Right ventricle myocardium inferior (tissue), 1 donor: ENCODE measurements at regions not wholly inside any gene's neighbourhood (a gene's known extent, or its start where the extent isn't known, plus 50 kb on each side); places are given as distances from the start of the nearest gene placed in this dataset.

Experiments
- ATAC-seq: fragments of 200-7000 bp; cut with Tn5 transposase; one replicate; pipeline ENCODE4 v1.9.1; 2020; ENCODE audit warnings: mild to moderate bottlenecking, moderate library complexity
- DNase-seq: peaks from one replicate; pipeline ENCODE4 v3.0.0; 2021; ENCODE audit errors: missing footprints
- intact Hi-C: fragments of 100-400 bp; cut with DNase I; formaldehyde crosslinking; loops from one replicate; pipeline ENCODE4 v1.11.0; 2022
- donor health status: DM: no; HTN: yes; CAD: no; lungs with severe emphysema.

DNA sequence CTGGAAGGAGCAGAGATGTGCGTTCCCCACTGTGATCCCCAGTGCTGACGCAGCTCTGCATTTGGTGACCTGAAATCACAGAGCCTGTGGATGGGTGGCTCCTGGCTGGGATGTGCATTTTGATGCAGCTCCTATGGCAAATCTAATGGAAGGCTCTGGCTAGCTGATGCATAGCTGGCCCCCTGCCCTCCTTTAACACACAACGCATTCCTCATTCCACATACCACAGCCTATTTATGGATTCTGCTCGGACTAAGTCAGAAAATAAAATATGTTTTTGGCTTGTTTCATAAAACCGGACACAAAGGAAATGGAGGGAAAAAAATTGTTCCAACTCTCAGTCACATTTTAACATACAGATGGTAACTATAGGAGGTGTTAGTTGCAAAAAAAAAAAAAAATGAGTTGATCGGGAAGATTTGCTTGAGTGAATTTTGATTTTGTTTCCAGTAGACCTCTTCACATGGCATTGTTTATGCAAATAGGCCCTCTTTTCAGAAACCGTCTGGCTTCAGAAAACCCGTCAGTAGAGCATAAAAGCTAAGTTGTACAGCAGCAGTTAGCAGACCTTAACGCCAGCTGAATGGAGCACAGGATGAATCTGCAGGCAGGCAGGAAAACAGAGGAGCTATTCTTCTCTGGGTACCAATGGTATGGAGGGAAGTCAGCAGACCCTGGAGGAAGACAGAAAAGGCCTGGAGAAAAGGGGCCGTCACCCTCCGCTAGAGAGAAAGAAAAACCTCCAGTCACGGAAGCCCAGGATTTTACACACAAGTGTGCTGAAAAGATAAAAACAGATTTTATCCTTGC, 215.4 kb downstream of the HDGFL1 start:
- ATAC-seq (no peak), DNase-seq (no peak)

DNA sequence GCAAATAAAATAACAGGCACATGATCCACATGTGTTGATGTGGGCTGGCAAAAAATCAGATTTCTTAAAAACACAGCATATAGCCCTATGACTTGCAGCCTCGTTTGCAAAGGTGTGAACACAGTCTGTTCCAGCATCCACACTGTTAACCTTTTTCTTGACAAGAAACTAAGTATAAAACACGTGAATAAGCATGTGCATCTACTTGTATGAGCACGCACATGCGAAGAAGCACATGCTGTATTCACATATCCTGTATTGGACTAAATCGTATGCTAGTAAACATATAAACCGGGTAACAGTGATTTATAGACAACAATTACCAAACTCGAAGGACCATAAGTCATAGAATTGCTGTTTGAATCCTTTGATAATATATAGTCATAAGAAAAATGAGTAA, 218.7 kb downstream of the HDGFL1 start:
- ATAC-seq (no peak), DNase-seq (no peak)
- intact Hi-C loops: no loop called here

More for the DNA sequence above, 215.4 kb downstream of the HDGFL1 start:
- intact Hi-C loops: no loop called here

DNA sequence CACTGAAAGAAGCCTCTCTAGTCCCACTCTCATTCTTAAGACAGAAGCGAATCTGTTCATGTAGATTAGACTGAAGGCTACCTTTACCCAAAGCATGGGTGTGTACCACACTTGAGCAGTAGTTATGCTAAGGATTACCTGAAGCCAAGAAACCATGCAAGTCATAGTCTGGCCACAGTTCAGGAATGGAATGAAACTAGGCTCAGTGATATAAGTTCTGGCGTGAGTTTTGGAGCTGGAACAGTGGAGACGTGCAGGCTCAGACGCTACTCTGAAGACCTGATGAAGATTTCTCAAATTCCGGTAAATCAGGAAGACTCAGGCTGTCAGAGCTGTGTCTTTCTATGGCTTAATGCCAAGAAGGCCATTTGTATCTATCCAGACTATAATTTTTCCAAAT, 219.9 kb downstream of the HDGFL1 start:
- DNase-seq: no peak
- no peak for ATAC-seq
- intact Hi-C loops: no loop called here

DNA sequence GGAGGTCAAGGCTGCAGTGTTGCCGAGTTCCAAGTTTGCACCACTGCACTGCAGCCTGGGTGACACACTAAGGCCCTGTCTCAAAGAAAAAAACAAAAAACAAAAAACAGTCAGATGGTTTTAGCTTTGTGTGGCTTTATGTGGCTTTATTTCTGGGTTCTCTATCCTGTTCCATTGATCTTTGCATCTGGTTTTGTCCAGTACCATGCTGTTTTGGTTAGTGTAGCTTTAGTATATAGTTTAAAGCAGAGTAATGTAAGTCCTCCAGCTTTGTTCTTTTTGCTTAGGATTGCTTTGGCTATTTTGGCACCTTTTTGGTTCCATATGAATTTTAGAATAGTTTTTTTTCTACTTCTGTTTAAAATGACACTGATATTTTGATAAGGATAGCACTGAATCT, 225.5 kb downstream of the HDGFL1 start:
- no peak for DNase-seq
- intact Hi-C loops: no loop called here
- ATAC-seq: no peak

DNA sequence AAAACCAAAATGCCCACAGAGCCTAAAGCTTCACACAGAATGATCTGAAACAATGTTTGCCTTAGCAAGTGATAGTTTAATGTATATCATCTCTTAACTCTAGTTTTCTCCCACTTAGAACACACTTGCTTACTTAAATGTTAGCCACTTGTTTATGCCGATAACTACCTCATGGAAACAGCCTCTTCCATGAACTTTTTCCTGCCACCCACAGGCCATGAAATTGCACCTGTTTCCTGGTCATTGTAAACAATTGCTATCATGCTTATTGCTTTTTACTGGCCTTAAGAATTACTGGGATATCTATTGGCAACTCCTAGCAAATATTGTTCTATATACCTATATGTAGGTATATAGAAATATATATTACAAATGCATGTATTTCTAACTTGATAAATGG, 231.1 kb downstream of the HDGFL1 start:
- intact Hi-C loops: no loop called here
- DNase-seq (no peak), ATAC-seq (no peak)

DNA sequence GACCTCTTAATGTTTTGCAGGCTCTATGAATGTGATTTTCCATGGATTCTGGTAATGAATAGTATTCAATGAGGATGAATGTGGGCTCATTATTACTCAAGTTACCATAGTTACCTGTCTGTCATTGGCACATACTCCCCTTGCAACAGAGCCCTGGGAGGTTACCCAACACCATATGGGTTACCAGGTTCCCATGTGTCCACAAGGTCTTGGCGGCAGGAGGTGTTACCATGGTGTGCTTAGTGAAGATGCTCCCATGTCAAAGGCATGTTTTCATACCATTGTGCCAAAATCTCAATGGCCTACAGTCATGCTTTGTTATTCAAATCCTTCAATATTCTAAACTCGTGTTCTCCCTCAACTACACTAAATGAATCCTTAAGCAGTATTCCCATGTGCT, 232.5 kb downstream of the HDGFL1 start:
- intact Hi-C loops: no loop called here
- DNase-seq (no peak), ATAC-seq (no peak)

DNA sequence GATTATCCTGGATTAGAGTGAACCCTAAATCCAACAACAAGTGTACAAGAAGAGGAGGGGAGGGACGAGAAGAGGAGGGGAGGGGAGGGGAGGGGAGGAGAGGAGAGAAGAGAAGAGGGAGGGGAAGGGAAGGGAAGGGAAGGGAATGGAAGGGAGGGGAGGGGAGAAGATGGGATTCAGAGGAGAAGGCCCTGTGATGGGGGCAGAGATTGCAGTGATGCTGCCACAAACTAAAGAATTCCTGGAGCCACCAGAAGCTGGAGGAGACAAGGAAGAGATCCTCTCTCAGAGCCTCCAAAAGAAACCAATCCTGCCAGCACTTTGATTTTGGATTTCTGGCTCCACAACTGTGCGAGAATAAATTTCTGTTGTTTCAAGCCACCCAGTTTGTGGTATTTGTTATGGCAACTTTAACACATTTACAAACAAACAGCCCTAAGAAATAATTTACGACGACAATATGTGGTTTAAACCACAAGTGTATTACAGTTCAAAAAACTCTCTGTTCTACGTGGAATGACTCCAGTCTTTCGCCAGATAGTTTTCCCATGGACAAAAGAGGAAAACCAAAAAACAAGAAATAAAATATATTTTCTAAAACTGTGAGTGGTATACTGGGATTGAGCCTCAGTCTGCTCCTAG, 235.4 kb downstream of the HDGFL1 start:
- no peak for ATAC-seq
- DNase-seq: no peak
- intact Hi-C loops: no loop called here

DNA sequence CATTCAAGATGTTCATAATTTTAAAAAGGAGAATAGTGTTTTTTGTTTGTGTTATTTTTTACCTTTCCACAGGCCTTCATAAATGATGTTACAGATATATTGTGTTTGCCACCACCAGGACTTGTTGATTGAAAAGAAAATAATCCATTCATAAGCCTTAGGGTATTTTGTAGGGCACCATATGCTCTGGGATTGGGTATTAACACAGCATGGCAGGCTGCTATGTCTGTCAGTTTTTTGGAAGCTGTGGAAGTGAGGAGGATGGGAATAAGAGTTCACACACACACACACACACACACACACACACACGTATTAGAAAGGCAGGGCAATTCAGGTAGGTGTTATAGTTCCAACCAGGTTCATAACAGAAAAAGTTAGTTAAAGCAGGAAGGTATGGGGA, 237.9 kb downstream of the HDGFL1 start:
- DNase-seq: no peak
- no peak for ATAC-seq
- intact Hi-C loops: no loop called here

DNA sequence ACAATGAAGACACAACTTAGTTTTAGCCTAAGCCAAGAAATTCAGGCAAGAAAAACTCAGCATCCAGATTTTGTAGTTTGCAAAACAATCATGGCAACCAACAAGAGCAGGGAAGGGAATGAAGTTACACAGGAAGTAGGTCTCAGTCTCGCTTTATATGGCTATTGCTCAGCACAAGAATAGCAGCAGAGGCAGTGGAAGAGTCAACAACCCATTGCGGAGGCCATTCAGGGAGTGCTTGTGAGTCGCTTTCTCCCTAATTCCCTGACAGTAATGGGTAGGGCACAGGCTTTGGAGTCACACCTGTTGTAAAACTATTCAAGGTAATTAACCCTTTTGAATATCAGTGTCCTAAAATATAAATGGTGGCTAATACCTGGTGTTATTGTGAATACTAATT, 238.5 kb downstream of the HDGFL1 start:
- DNase-seq (no peak), ATAC-seq (no peak)
- intact Hi-C loops: no loop called here

DNA sequence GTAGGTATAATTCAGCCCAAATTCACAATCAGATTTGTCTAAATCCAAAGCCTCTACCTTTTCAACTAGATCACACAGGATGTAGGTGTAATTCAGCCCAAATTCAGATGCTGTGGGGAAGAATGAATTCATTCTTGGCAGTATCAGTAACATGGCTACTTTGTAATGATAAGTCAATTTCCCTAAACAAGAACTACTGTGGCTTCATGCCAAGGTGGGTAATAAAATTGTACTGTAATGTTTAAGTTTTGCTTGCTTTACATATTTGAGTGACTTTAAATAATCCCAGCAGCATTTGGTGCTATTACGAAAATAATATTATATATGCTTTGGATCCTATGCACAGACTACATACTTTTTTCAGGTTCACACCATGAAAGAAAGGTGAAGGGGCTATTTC, 239.1 kb downstream of the HDGFL1 start:
- intact Hi-C loops: no loop called here
- no peak for DNase-seq
- ATAC-seq: no peak

DNA sequence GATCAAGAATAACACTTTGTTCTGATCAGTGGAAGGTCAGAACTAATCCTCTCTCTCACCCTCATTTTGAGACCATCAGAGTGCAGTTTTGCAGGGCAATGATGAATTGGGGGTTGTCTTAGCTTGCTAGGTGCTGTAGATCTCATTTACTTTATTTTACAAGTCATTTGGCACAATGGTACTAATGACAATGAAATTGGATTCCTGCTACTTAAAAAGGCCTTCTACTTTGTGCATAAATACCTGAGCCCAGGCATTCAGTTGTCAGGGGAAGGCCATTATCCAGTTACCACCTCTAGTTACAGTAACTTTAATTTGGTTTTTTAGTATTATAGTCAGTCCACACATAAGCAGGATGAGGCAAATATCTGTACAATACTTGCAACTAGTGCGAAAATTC, 240.0 kb downstream of the HDGFL1 start:
- intact Hi-C loops: no loop called here
- ATAC-seq (no peak), DNase-seq (no peak)

DNA sequence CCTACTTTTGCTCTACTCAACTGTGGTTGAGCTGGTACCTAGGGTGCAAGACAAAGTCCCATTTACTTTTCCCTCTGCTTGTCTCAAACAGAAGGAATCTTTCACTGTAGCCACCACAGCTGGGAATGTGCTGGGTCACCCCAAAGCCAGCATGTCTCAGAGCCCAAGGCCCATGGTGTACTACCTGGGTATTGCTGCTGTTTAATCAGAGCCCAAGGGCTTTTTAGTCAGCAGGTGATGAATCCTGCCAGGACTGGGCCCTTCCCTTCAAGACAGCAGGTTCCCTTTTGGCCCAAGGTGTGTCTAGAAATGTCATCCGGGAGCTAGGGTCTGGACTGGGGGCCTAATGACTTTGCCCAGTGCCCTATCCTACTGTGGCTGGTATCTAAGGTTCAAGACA, 249.8 kb downstream of the HDGFL1 start:
- ATAC-seq: no peak
- no peak for DNase-seq
- intact Hi-C loops: no loop called here

DNA sequence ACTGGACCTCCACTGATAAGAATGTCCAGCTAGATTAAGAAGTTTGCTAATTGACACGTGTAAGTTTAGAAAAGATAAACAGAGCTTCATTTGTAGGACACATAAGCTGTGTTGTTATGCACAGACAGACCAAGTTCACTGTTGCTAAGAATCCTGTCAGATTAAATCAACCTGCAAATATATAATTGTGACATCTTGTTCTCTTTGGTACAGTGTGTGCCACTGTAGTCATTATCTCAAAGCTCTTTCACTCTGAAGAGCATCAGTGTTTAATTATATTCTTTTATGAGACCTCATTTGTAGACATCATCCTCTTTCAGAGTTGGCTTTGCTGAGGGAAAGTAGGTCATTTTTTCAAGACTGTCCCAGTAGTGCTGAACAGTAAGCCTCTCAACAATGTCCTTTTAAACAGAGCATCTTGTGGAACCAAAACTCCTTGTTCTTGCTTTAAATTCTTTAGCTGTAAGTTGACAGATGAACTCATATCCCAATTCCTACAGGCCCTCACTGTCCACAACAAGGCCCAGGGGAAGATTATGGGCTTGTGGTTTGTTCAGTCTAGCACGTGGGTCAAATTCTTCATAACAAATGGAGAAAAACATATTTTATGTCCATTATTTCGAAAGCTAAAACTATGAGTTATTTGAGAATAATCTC, 252.4 kb downstream of the HDGFL1 start:
- ATAC-seq (peak; percentile 81), DNase-seq (no peak)
- intact Hi-C loops: loop anchor here (10.0 kb wide), 2 partner anchors 677 to 1227 kb away; partner anchors contain the start of gene SOX4

DNA sequence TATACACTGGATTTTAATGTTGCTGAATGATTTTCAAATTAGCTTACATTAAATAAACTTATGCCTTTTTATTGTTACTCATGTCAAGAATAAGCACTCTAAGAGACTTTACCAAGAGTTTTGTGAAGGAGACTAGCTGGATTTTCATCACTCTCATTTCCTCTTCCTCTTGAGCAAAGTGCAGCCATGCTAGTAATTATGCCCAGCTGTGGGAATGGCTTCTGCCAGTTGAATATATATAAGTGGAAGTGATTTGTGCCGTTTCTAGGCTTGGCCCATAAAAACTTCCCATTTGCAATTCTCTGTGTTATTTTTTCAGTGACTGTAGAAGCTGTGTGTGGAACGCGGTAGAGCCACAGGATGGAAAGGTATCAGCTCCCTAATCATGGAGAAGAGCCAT, 255.8 kb downstream of the HDGFL1 start:
- DNase-seq (no peak), ATAC-seq (no peak)
- intact Hi-C loops: loop anchor here (5.0 to 10.0 kb wide), 3 partner anchors 622 to 1230 kb away; partner anchors contain the start of gene SOX4

DNA sequence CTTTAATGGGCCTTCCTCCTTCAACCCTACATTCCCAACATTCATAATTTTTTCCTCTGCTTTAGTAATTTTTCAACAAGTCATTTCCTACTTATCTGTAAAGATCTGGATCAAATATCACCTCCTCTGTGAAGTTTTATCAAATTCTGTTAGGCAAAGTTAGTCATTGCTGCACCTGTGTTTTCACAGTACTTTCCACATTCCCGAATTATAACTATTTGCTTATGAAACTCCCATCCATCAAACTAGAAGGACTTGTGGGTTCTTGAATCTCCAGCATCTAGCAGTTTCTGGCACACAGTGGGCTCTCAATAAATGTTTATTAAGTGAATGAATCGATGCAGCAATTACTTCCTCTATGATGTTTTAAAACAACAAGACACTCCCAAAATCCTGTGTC, 257.6 kb downstream of the HDGFL1 start:
- DNase-seq (no peak), ATAC-seq (no peak)
- intact Hi-C loops: loop anchor here (5.0 to 10.0 kb wide), 3 partner anchors 620 to 1232 kb away; partner anchors contain the start of gene SOX4

DNA sequence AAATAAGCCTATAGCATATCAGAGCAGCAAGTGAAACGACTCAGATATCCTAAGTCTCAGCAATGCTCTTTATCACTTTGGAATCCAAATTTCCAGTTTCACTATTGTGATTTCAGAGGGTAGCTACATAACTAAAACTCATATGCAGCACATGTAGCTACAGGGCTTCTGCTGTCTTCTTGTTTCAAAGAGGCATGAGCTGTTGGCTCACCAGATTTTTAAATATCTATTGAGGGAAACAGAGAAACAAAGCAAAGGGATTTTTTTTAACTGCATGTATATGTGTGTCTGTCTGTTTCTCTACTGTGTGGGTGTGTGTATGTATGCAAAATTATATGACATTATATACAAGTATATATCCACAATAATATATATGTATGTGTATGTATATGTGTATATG, 258.4 kb downstream of the HDGFL1 start:
- intact Hi-C loops: loop anchor here (5.0 to 10.0 kb wide), 3 partner anchors 620 to 1233 kb away; partner anchors contain the start of gene SOX4
- DNase-seq: no peak
- no peak for ATAC-seq

DNA sequence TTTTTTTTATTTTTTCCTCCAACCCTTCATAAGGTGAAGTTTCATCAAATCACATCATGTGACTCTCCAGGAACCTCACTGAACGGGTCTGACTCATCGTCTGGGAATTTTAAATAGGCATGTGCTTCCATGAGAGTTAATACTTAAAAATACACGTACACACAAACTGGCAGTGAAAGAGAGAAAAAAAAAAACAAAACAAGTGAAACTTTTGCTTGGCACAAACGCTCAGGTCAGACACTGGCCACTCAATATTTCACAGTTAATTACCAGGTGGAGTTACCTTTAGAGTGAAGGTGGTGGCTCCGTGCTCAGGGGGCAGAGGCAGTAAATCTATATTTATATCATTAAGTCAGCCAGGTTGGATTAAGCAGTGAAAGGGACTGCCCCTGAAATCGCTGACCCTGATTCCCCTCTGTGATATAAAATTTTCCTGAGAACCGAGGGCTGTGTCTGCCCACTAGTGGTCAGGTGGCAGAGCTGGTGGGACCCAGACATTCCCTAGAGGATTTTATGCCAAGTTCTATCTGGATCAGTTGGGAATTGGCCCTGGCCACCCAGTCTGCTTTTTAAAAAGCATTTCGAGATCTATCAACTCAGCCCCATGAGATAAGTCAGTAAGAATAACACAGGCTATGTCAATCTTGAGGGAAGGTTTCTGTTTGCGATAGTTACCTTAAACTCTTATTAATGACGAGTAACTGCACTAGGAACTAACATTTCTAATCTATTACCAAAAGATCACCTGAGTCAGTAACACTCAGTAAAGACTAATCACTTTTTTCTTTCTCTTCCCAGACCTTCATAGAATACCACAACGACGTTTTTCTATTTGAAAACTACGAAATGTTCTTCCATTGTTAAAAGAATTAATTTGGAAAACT, 259.1 kb downstream of the HDGFL1 start:
- intact Hi-C loops: loop anchor here (5.0 to 10.0 kb wide), 3 partner anchors 619 to 1234 kb away; partner anchors contain the start of gene SOX4
- no peak for DNase-seq
- peak; percentile 72 for ATAC-seq

DNA sequence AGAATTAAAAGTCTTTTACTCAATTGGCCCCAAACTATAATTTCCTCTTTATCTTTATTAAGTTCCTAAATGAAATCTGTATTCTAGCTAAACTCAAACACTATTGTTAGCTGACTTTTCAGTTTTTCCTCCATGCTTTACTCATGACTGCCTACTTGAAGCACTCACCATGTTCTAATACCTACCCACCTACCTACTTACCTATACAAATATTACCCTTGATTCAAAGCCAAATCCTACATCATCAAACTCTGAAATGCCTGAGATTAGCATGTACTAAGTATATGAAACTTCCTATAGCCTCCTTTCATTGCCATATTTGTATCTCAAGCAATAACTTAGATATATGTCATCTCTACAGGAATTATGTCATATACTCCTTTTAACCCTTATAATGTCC, 259.7 kb downstream of the HDGFL1 start:
- intact Hi-C loops: loop anchor here (5.0 to 10.0 kb wide), 3 partner anchors 618 to 1234 kb away; partner anchors contain the start of gene SOX4
- no peak for ATAC-seq
- no peak for DNase-seq

DNA sequence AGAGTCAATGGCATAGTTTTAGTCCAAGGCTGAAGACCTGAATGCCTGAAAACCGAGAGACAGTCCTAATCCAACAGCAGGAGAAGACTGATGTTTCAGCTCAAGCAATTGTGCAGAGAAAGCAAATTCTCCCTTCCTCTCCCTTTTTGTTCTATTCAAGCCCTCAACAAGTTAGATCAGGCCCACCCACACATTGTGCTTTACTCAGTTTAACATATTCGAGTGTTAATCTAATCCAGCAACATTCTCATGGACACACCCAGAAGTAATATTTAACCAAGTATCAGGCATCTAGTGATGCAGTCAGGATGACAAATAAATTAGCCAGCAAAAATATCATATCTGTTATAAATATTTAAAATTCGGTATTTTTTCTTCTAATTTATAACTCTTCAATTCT, 261.1 kb downstream of the HDGFL1 start:
- ATAC-seq (no peak), DNase-seq (no peak)
- intact Hi-C loops: no loop called here
